Astrocyte of the spinal cord (primary cell): ENCODE measurements at regions not wholly inside any gene's neighbourhood (a gene's known extent, or its start where the extent isn't known, plus 50 kb on each side); places are given as distances from the start of the nearest gene placed in this dataset.

ENCODE experiments used
- DNase-seq: peaks from one replicate; pipeline ENCODE4 v3.0.0; 2011; ENCODE audit warnings: low read depth, low spot score
- H3K4me3 ChIP-seq: 2 replicates; pipeline ENCODE4 v1.5.1; 2011; ENCODE audit warnings: low read depth, mild to moderate bottlenecking, low read length, moderate library complexity
- CTCF ChIP-seq: IDR thresholded peaks from 2 replicates; pipeline ENCODE4 v1.5.1; 2012; ENCODE audit warnings: low read depth, mild to moderate bottlenecking, low read length, inconsistent platforms
- in situ Hi-C: cut with HindIII; loops from 2 replicates; pipeline ENCODE4 v1.10.0; 2017; ENCODE audit warnings: low sequenced_read_pairs

- TF ChIP-seq CTCF, result no peak
- no peak for DNase-seq
- in situ Hi-C loops, result no loop called here
- no peak overlapping the region for H3K4me3 ChIP-seq
Measured at GRCh38 chr13:39938596-39938995, 283.1 kb downstream of the COG6 start.

GRCh38 chr13:39941236-39941635, 285.8 kb downstream of the COG6 start:
- DNase-seq, result no peak
- TF ChIP-seq CTCF, result no peak
- H3K4me3 ChIP-seq, result no peak overlapping the region
- in situ Hi-C loops, result no loop called here

- in situ Hi-C loops, result no loop called here
- no peak for TF ChIP-seq CTCF
- H3K4me3 ChIP-seq, result no peak overlapping the region
- no peak for DNase-seq
Measured at GRCh38 chr13:39941911-39942551, 286.6 kb downstream of the COG6 start.

GRCh38 chr13:39942552-39943273, 287.3 kb downstream of the COG6 start:
- H3K4me3 ChIP-seq, result no peak overlapping the region
- peak; percentile 70 for DNase-seq
- in situ Hi-C loops, result no loop called here
- TF ChIP-seq CTCF, result peak; percentile 98

- no peak for TF ChIP-seq CTCF
- H3K4me3 ChIP-seq, result no peak overlapping the region
- in situ Hi-C loops, result no loop called here
- no peak for DNase-seq
Measured at GRCh38 chr13:39943711-39944110, 288.2 kb downstream of the COG6 start.

- no peak for DNase-seq
- H3K4me3 ChIP-seq, result no peak overlapping the region
- no peak for TF ChIP-seq CTCF
- in situ Hi-C loops, result no loop called here
Measured at GRCh38 chr13:39945226-39945625, 289.8 kb downstream of the COG6 start.
